A673 (cell line): ENCODE measurements at regions not wholly inside any gene's neighbourhood (a gene's known extent, or its start where the extent isn't known, plus 50 kb on each side); places are given as distances from the start of the nearest gene placed in this dataset.
A peak's percentile ranks its signal among the peaks of the same experiment; 100 is the strongest.

ENCODE experiments used
- BruUV-seq: library from RNA; stranded (reverse); fragments of 400-500 nt; replicated peaks from 2 replicates; lab custom pipeline; 2021; lab: Mats Ljungman, UMichigan
- CTCF ChIA-PET: fragments of 300-600 bp; sonication (Branson Sonifier 250); formaldehyde crosslinking; loops from one replicate; lab custom pipeline; 2022; ENCODE audit warnings: antibody characterized with exemption; lab: Charles Lee
- POLR2A ChIA-PET: fragments of 300-600 bp; sonication (Branson Sonifier 250); formaldehyde crosslinking; loops from one replicate; lab custom pipeline; 2022; ENCODE audit warnings: antibody characterized with exemption; ENCODE audit not compliant: low non-redundant PET; lab: Charles Lee
- DNase-seq: peaks from one replicate; pipeline ENCODE4 v3.0.0-alpha.2; 2015; ENCODE audit warnings: low spot score
- H3K27ac ChIP-seq: fragments of 200-600 bp; sonication (generic); 2 replicates; pipeline ENCODE4 v1.5.1; 2016; ENCODE audit warnings: mixed run types, low read depth, mild to moderate bottlenecking, mixed read lengths, antibody characterized with exemption, low read length; ENCODE audit not compliant: poor library complexity, severe bottlenecking
- H3K27me3 ChIP-seq: fragments of 200-600 bp; sonication (generic); replicated peaks from 2 replicates; pipeline ENCODE4 v1.6.1; 2017; ENCODE audit warnings: mixed run types, low read depth, mild to moderate bottlenecking, mixed read lengths, antibody characterized with exemption, low read length; ENCODE audit not compliant: insufficient read depth, poor library complexity
- H3K36me3 ChIP-seq: fragments of 200-600 bp; sonication (generic); 2 replicates; pipeline ENCODE4 v1.6.1; 2016; ENCODE audit warnings: mixed run types, mild to moderate bottlenecking, mixed read lengths, antibody characterized with exemption, low read length; ENCODE audit not compliant: insufficient read depth, poor library complexity, severe bottlenecking
- H3K4me1 ChIP-seq: fragments of 200-600 bp; sonication (generic); 2 replicates; pipeline ENCODE4 v1.6.1; 2017; ENCODE audit warnings: mixed run types, mild to moderate bottlenecking, mixed read lengths, antibody characterized with exemption, low read length; ENCODE audit not compliant: insufficient read depth, poor library complexity, severe bottlenecking
- H3K4me3 ChIP-seq: fragments of 200-600 bp; sonication (generic); 2 replicates; pipeline ENCODE4 v1.5.1; 2016; ENCODE audit warnings: low read depth, mixed run types, mild to moderate bottlenecking, mixed read lengths, low read length; ENCODE audit not compliant: poor library complexity, severe bottlenecking
- H3K9me3 ChIP-seq: fragments of 200-600 bp; sonication (generic); 2 replicates; pipeline ENCODE4 v1.6.1; 2016; ENCODE audit warnings: mixed run types, low read depth, mild to moderate bottlenecking, mixed read lengths, antibody characterized with exemption, low read length; ENCODE audit not compliant: poor library complexity, severe bottlenecking
- EZH2 ChIP-seq: fragments of 200-600 bp; sonication (generic); IDR thresholded peaks from 2 replicates; pipeline ENCODE4 v1.6.1; 2017; ENCODE audit warnings: borderline replicate concordance, low read depth, mild to moderate bottlenecking, mixed read lengths, antibody characterized with exemption, low read length; ENCODE audit not compliant: poor library complexity, severe bottlenecking
- intact Hi-C: fragments of 100-400 bp; cut with micrococcal nuclease; formaldehyde crosslinking; loops from one replicate; pipeline ENCODE4 v1.10.0; 2022; ENCODE audit not compliant: unreplicated experiment
- TF ChIP-seq, protein P1 (sequence below): fragments of 300-800, 200-600 bp; sonication (generic); conservative IDR thresholded peaks from 2 replicates; pipeline ENCODE4 v1.5.1; 2017; ENCODE audit warnings: low read depth, mild to moderate bottlenecking, antibody characterized with exemption, low read length, moderate library complexity, mixed read lengths

DNA sequence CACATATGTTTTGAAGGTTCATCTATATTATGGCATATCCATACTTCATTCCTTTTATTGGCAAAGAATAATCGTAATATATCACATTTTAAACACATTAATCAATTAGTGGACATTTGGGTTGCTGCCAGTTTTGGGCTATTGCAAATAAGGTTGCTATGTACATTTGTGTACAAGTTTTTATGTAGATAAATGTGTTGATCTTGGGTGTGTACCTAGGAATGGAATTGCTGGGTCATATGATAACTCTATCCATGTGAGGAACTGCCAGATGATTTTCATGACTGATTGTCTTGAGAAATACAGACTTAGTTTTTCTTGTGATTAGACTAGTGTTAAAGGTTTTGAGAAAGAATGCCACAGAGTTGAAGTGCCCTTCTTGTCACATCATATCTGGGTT is 99.2 kb upstream of the RAB40AL start:
- no TSS peak for BruUV-seq
- TF ChIP-seq, protein P1, sequence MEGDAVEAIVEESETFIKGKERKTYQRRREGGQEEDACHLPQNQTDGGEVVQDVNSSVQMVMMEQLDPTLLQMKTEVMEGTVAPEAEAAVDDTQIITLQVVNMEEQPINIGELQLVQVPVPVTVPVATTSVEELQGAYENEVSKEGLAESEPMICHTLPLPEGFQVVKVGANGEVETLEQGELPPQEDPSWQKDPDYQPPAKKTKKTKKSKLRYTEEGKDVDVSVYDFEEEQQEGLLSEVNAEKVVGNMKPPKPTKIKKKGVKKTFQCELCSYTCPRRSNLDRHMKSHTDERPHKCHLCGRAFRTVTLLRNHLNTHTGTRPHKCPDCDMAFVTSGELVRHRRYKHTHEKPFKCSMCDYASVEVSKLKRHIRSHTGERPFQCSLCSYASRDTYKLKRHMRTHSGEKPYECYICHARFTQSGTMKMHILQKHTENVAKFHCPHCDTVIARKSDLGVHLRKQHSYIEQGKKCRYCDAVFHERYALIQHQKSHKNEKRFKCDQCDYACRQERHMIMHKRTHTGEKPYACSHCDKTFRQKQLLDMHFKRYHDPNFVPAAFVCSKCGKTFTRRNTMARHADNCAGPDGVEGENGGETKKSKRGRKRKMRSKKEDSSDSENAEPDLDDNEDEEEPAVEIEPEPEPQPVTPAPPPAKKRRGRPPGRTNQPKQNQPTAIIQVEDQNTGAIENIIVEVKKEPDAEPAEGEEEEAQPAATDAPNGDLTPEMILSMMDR = no peak
- no peak for TF ChIP-seq EZH2
- Histone ChIP-seq H3K4me3 (no peak overlapping the region), H3K27me3 (no peaks in the 10 kb centered on the region), H3K4me1 (no peaks in the 10 kb centered on the region), H3K36me3 (no peaks in the 10 kb centered on the region), H3K9me3 (no peaks in the 10 kb centered on the region), H3K27ac (no peak overlapping the region)
- intact Hi-C loops = no loop called here
- no peak for DNase-seq
- POLR2A ChIA-PET = no interaction called here
- CTCF ChIA-PET = no interaction called here

DNA sequence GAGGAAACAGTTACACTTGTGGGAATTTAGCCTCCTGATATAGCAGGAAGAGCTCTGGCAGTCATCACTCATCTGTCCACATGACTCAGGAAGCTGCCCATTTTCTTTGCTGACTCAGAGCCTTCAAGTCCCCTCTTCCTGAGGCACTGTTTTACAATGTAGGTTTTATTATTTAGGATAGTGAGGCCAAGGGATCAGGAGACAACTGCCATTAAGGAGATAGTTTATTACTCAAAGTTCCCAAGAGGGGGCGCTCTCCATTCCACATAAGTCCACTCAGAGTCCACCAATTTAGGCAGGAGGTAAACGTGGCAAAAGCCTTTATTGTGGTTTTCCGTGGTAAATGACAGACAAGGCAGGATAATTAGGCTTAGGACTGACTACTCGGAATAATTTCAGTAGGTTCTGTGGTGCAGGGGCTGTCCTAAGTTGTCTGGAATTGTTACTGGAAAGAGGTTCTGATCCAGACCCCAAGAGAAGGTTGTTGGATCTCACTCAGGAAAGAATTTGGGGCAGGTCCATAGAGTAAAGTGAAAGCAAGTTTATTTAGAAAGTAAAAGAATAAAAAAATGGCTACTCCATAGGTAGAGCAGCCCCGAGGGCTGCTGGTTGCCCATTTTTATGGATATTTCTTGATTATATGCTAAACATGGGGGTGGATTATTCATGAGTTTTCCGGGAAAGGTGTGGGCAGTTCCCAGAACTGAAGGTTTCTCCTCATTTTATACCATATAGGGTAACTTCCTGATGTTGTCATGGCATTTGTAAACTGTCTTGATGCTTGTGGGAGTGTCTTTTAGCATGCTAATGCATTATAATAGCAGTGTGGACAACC is 96.0 kb upstream of the RAB40AL start:
- DNase-seq = peak; percentile 63
- Histone ChIP-seq H3K9me3 (no peaks in the 10 kb centered on the region), H3K36me3 (no peaks in the 10 kb centered on the region), H3K4me3 (no peak overlapping the region), H3K27me3 (no peaks in the 10 kb centered on the region), H3K4me1 (no peaks in the 10 kb centered on the region), H3K27ac (no peak overlapping the region)
- BruUV-seq = no TSS peak
- POLR2A ChIA-PET = no interaction called here
- CTCF ChIA-PET = no interaction called here
- TF ChIP-seq EZH2 = no peak
- TF ChIP-seq, protein P1 = peak; percentile 61
- intact Hi-C loops = no loop called here

DNA sequence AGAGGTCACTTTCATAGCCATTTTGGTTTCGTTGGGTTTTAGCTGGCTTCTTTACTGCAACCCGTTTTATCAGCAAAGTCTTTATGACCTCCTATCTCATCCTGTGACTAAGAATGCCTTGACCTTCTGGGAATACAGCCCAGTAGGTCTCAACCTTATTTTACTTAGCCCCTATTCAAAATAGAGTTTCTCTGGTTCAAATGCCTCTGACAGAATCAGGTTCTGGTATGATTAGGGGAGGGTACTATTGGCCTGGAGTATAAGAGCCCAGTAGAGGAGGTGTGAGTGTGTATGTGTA is 95.4 kb upstream of the RAB40AL start:
- H3K9me3 ChIP-seq = no peaks in the 10 kb centered on the region
- no peaks in the 10 kb centered on the region for H3K4me1 ChIP-seq
- H3K27ac ChIP-seq = no peak overlapping the region
- no peaks in the 10 kb centered on the region for H3K36me3 ChIP-seq
- ChIA-PET CTCF (no interaction called here), POLR2A (no interaction called here)
- no peaks in the 10 kb centered on the region for H3K27me3 ChIP-seq
- DNase-seq = no peak
- no TSS peak for BruUV-seq
- intact Hi-C loops = no loop called here
- no peak overlapping the region for H3K4me3 ChIP-seq
- TF ChIP-seq, protein P1 = no peak
- TF ChIP-seq EZH2 = no peak
